ENCODE measurements at regions not wholly inside any gene's neighbourhood (a gene's known extent, or its start where the extent isn't known, plus 50 kb on each side); places are given as distances from the start of the nearest gene placed in this dataset.

DNA sequence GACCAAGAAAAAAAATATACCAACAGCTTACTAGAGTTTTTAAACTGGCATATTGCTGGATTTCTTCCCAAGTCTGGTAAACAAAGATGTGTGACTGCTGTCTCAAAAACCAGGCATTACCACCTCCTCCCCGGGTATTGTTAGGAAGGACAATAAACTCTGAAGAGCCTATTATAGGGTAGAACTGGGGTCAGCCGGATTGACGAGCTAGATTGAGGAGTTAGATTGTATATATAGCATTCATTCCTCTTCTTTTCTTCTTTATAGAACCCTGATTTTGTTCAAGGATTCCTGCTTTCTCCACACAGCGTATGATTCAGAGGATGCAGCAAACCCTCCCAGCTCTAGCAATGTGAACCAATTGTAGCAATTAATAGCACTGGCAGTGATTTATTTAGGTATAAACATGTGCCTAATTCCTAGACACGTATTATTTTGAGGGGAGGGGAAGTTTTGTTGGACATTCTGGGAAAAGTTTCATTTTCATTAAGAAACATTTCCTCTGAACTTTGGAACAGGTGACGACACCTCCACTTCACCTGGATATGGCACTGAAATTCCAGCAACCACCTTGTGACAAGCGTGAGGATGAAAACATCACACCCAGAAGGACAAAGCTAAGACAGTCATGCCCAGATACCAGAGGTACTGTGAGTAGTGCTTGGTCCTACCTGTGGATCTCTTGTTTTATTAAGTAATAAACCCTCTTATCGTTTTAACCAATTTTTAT lies 679.4 kb upstream of the KIRREL3 start:
- TF ChIP-seq, protein P1, sequence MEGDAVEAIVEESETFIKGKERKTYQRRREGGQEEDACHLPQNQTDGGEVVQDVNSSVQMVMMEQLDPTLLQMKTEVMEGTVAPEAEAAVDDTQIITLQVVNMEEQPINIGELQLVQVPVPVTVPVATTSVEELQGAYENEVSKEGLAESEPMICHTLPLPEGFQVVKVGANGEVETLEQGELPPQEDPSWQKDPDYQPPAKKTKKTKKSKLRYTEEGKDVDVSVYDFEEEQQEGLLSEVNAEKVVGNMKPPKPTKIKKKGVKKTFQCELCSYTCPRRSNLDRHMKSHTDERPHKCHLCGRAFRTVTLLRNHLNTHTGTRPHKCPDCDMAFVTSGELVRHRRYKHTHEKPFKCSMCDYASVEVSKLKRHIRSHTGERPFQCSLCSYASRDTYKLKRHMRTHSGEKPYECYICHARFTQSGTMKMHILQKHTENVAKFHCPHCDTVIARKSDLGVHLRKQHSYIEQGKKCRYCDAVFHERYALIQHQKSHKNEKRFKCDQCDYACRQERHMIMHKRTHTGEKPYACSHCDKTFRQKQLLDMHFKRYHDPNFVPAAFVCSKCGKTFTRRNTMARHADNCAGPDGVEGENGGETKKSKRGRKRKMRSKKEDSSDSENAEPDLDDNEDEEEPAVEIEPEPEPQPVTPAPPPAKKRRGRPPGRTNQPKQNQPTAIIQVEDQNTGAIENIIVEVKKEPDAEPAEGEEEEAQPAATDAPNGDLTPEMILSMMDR (IDR thresholded peaks at IDR 0.05): no peak
- no peaks in the 10 kb centered on the region for H3K36me3 ChIP-seq
- H3K27me3 ChIP-seq (ENCODE audit: low read depth): no peaks in the 10 kb centered on the region
- no peak for ATAC-seq
- DNase-seq: no peak
- no peak overlapping the region for H3K4me3 ChIP-seq
- peaks cover 8% of the 10 kb centered on the region for H3K4me1 ChIP-seq
- H3K27ac ChIP-seq: no peak overlapping the region
- intact Hi-C loops (cut with DNase I): no loop called here
- H3K9me3 ChIP-seq: no peaks in the 10 kb centered on the region

DNA sequence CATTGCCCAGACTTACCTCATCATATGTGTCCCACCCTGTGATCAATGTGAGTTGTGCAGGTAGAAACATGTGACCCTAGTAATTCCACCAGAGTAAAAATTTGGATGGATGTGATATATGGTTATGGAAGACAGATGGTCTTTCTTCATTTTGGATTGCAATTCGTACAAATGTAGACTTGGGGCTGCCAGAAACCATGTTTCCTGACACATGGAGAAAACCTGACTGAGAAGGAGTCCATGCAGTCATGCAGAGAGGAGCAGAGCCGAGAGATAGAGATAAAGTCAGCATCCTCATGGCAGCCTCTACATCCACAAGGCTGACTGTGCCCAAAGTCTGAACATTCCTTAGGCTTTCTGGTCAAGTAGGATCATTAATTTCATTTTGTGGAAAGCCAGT lies 678.1 kb upstream of the KIRREL3 start:
- Histone ChIP-seq H3K27me3 (ENCODE audit: low read depth) (no peaks in the 10 kb centered on the region), H3K9me3 (no peaks in the 10 kb centered on the region), H3K4me3 (no peak overlapping the region), H3K36me3 (no peaks in the 10 kb centered on the region), H3K4me1 (peaks cover 8% of the 10 kb centered on the region), H3K27ac (no peak overlapping the region)
- intact Hi-C loops (cut with DNase I): no loop called here
- ATAC-seq (no peak), DNase-seq (no peak)
- TF ChIP-seq, protein P1 (IDR thresholded peaks at IDR 0.05): no peak

DNA sequence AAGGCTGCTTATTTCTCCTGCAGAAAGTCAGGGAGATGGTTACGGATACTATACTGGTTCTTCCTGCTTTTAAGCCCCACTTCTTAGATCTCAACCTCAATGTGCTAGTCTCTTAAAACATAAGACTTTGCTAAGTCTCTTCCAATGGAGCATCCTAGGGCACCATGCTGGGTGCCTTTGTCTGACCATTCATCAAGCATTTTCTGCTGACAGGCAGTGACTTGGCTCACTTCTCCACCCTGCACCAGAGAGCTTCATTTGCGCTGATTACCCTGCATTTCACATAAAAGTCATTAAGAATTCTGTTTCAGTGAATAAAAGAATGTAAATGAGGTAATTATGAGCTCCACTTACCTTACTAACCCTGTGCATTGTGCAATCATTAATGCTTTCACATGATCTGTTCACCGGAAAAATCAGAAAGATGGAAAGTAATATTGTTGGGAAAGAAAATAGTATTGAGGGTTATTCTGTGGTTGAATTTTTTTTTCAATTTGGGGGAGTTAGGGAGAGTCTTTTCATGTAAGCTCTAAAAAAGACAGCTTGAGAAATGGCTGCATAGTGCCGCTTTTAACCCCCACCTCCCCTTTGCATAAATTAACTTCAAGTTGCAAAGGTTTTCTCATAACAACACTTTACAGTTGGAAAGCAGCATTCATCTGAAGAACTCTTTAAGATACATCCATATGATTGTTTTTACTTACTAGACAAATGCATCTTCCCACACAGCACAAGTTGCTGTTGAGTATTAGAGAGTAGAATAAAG lies 677.3 kb upstream of the KIRREL3 start:
- DNase-seq (no peak), ATAC-seq (no peak)
- H3K27ac ChIP-seq: no peak overlapping the region
- no peaks in the 10 kb centered on the region for H3K36me3 ChIP-seq
- intact Hi-C loops (cut with DNase I): no loop called here
- no peak overlapping the region for H3K4me3 ChIP-seq
- H3K27me3 ChIP-seq (ENCODE audit: low read depth): no peaks in the 10 kb centered on the region
- no peaks in the 10 kb centered on the region for H3K9me3 ChIP-seq
- TF ChIP-seq, protein P1 (IDR thresholded peaks at IDR 0.05): no peak
- H3K4me1 ChIP-seq: peaks cover 8% of the 10 kb centered on the region

DNA sequence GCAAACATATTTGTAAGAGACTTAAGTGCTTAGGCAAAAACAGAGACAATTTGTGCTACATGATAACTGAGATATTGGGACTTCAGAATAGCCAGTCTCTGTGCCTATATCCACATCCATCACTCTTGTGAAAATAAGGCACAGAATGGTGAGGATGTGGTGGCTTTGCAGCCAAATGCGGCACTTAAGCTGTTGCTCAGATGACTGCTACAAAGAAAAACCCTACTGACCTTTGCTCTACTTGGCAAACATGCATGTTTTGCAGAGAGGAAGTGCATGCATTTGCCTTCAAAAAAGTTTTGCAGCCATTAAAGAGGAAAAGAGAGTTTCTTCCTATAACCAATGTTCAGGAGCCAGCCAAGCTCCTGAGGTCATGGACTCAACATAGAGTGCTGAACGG lies 675.0 kb upstream of the KIRREL3 start:
- no peaks in the 10 kb centered on the region for H3K36me3 ChIP-seq
- H3K27ac ChIP-seq: no peak overlapping the region
- H3K4me1 ChIP-seq: peaks cover 8% of the 10 kb centered on the region
- intact Hi-C loops (cut with DNase I): no loop called here
- TF ChIP-seq, protein P1 (IDR thresholded peaks at IDR 0.05): no peak
- H3K27me3 ChIP-seq (ENCODE audit: low read depth): no peaks in the 10 kb centered on the region
- no peaks in the 10 kb centered on the region for H3K9me3 ChIP-seq
- ATAC-seq (no peak), DNase-seq (no peak)
- no peak overlapping the region for H3K4me3 ChIP-seq

DNA sequence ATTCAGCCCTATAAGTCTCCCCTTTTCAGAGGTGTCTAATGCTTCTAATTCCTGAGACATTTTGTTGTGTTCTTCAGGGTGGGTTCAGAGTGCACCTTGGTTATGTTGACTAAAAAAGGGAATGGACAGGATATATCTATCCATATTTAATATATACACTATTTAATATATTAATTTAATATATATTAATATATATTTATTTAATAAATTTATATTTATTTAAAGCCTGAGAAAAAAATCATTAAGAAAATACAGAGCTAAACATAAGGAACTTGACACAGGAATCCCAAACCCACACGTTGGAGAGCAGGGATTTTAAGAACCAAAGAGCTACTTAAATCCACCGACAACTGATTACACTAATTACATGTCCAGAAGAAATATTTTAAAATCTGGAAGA lies 674.2 kb upstream of the KIRREL3 start:
- H3K9me3 ChIP-seq: no peaks in the 10 kb centered on the region
- DNase-seq: no peak
- ATAC-seq: no peak
- peaks cover 8% of the 10 kb centered on the region for H3K4me1 ChIP-seq
- TF ChIP-seq, protein P1 (IDR thresholded peaks at IDR 0.05): no peak
- intact Hi-C loops (cut with DNase I): no loop called here
- H3K36me3 ChIP-seq: no peaks in the 10 kb centered on the region
- H3K4me3 ChIP-seq: no peak overlapping the region
- no peak overlapping the region for H3K27ac ChIP-seq
- H3K27me3 ChIP-seq (ENCODE audit: low read depth): no peaks in the 10 kb centered on the region

Measured in lower lobe of right lung (tissue), 2 donors.